ENCODE measurements at regions not wholly inside any gene's neighbourhood (a gene's known extent, or its start where the extent isn't known, plus 50 kb on each side); places are given as distances from the start of the nearest gene placed in this dataset.

DNA sequence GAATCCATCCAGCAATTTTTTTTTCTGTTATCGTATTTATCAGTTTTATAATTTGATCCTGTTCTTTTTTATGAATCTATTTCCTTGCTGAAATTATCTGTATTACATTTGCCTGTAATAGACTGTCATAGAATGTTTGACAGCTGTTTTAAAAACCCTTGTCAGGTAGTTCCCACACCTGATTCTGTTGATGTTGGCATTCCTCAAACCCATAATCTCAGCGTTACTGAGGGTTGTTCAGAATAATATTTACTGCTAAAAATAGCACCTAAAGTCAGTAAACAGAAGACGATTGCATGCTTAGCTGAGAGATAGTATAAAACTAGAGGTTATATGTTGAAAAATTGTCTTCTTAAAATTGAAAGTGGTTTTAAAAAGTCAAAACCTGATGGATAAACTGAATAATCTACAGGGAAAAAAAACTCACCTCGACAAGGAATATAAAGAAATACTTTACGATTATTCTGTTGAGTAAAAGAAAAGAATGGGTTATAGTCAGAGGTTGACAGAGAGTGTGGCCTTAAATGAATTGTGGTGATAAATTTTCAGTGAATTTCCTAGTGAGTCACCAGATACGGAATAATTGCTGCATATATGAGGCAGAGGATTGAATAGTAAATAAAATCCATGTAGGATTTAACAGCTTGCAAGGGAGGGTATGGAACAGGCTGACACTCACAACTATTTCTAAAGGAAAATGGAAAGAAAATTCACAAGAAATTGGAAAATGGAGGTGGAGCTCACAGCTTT is 824.1 kb upstream of the IGFBP3 start:
- Histone ChIP-seq H3K4me3 (no peak overlapping the region), H3K4me1 (no peaks in the 10 kb centered on the region), H3K27ac (no peak overlapping the region), H3K9me3 (no peaks in the 10 kb centered on the region), H3K36me3 (no peaks in the 10 kb centered on the region), H3K27me3 (no peaks in the 10 kb centered on the region)
- DNase-seq (ENCODE audit: extremely low spot score in 2 of 2) = no peak
- no peak for TF ChIP-seq POLR2AphosphoS5 (IDR thresholded peaks at IDR 0.05; ENCODE audit: insufficient read depth in 1 of 2, low read depth in 1 of 2)
- TF ChIP-seq, protein P1, sequence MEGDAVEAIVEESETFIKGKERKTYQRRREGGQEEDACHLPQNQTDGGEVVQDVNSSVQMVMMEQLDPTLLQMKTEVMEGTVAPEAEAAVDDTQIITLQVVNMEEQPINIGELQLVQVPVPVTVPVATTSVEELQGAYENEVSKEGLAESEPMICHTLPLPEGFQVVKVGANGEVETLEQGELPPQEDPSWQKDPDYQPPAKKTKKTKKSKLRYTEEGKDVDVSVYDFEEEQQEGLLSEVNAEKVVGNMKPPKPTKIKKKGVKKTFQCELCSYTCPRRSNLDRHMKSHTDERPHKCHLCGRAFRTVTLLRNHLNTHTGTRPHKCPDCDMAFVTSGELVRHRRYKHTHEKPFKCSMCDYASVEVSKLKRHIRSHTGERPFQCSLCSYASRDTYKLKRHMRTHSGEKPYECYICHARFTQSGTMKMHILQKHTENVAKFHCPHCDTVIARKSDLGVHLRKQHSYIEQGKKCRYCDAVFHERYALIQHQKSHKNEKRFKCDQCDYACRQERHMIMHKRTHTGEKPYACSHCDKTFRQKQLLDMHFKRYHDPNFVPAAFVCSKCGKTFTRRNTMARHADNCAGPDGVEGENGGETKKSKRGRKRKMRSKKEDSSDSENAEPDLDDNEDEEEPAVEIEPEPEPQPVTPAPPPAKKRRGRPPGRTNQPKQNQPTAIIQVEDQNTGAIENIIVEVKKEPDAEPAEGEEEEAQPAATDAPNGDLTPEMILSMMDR (IDR thresholded peaks at IDR 0.05) = no peak
- TF ChIP-seq POLR2A (IDR thresholded peaks at IDR 0.05) = no peak
- intact Hi-C loops (cut with DNase I) = no loop called here

DNA sequence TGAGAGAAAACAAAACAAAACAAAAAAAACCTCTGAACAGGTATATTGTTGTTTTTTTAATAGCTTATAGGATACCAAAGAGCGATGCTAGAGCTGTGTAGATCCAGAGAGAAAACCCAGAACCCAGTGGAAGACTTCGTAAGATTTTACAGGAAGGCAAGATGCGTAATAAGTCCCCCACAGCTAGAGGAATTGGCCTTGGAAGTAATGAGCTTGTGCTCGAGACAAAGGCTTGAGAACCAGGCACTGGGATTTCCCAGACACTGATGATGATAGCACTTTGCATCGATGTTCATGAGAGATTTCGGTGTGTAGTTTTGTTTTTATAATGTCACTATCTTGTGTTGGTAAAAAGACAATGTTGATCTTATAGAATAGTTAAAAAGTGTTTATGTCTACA is 821.5 kb upstream of the IGFBP3 start:
- H3K27ac ChIP-seq = no peak overlapping the region
- intact Hi-C loops (cut with DNase I) = no loop called here
- no peaks in the 10 kb centered on the region for H3K9me3 ChIP-seq
- TF ChIP-seq POLR2A (IDR thresholded peaks at IDR 0.05) (no peak), POLR2AphosphoS5 (IDR thresholded peaks at IDR 0.05; ENCODE audit: insufficient read depth in 1 of 2, low read depth in 1 of 2) (no peak)
- TF ChIP-seq, protein P1 (IDR thresholded peaks at IDR 0.05) = no peak
- DNase-seq (ENCODE audit: extremely low spot score in 2 of 2) = no peak
- H3K27me3 ChIP-seq = no peaks in the 10 kb centered on the region
- H3K4me3 ChIP-seq = no peak overlapping the region
- H3K36me3 ChIP-seq = no peaks in the 10 kb centered on the region
- H3K4me1 ChIP-seq = no peaks in the 10 kb centered on the region

DNA sequence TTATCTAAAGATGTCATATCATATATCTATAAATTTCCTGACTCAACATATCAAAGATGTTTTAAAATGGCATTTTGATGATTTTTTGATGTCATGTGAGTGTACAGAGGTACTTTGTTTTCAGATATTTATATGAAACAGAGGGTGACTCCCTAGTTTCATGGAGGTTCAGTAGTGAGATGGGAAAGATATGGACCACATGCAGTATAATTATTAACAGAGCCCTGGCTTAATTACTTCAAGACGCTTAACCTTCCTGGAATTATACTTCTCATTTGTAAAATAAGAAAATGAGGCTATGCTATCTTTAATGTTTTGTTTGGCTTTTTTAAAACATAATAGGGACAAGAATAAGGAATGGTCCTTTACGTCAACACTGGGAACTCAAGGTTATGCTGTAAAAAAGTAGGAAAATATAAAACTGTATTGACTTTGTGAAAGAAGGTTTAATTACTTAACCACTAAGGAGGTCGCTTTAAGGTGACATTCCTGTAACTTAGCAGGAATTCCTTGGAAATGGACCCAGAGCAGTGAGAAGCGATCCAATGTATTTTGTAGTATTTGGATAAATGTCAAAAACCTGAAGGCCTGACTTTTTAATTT is 821.0 kb upstream of the IGFBP3 start:
- no peaks in the 10 kb centered on the region for H3K36me3 ChIP-seq
- H3K27ac ChIP-seq = no peak overlapping the region
- no peak for TF ChIP-seq POLR2AphosphoS5 (IDR thresholded peaks at IDR 0.05; ENCODE audit: insufficient read depth in 1 of 2, low read depth in 1 of 2)
- TF ChIP-seq, protein P1 (IDR thresholded peaks at IDR 0.05) = no peak
- no peak overlapping the region for H3K4me3 ChIP-seq
- H3K27me3 ChIP-seq = no peaks in the 10 kb centered on the region
- no peaks in the 10 kb centered on the region for H3K4me1 ChIP-seq
- no peaks in the 10 kb centered on the region for H3K9me3 ChIP-seq
- intact Hi-C loops (cut with DNase I) = no loop called here
- DNase-seq (ENCODE audit: extremely low spot score in 2 of 2) = no peak

DNA sequence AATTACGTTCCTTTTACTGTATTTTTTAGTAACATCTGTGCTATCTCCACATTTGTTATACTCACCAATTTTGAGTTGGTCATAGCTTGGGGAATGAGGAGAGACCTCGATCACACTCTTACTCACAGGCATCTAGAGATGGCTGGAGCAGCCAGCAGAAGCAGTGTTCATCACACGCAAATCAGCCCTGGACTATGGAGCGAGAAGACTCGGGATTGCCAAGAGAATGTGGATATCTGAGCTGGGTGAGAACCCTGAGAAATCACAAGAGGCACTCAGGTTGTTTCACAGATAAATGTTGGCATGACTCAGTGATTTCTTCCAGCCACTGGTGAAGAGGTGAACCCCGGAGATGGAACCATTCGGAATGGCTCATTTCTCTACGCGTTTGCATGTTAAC is 820.1 kb upstream of the IGFBP3 start:
- intact Hi-C loops (cut with DNase I) = no loop called here

More for the DNA sequence above, 820.1 kb upstream of the IGFBP3 start:
- H3K27me3 ChIP-seq = no peaks in the 10 kb centered on the region
- H3K9me3 ChIP-seq = no peaks in the 10 kb centered on the region
- no peak for TF ChIP-seq POLR2AphosphoS5 (IDR thresholded peaks at IDR 0.05; ENCODE audit: insufficient read depth in 1 of 2, low read depth in 1 of 2)
- no peak for TF ChIP-seq POLR2A (IDR thresholded peaks at IDR 0.05)
- TF ChIP-seq, protein P1 (IDR thresholded peaks at IDR 0.05) = no peak
- no peak for DNase-seq (ENCODE audit: extremely low spot score in 2 of 2)
- H3K4me1 ChIP-seq = no peaks in the 10 kb centered on the region
- no peak overlapping the region for H3K4me3 ChIP-seq
- no peaks in the 10 kb centered on the region for H3K36me3 ChIP-seq
- H3K27ac ChIP-seq = no peak overlapping the region
